SU-DHL-6 (cell line): ENCODE measurements at regions not wholly inside any gene's neighbourhood (a gene's known extent, or its start where the extent isn't known, plus 50 kb on each side); places are given as distances from the start of the nearest gene placed in this dataset.
A peak's percentile ranks its signal among the peaks of the same experiment; 100 is the strongest.

Experiments used
- H2AFZ ChIP-seq: fragments of 200-600 bp; sonication (generic); 2 replicates; pipeline ENCODE4 v1.6.1; 2014; ENCODE audit warnings: low read depth, mild to moderate bottlenecking, moderate library complexity, mixed read lengths, antibody characterized with exemption, low read length; ENCODE audit not compliant: severe bottlenecking
- H3F3A ChIP-seq: fragments of 200-600 bp; shearing (Covaris generic); 2 replicates; pipeline ENCODE4 v1.6.0; 2016; ENCODE audit warnings: antibody characterized with exemption, mild to moderate bottlenecking; ENCODE audit not compliant: insufficient read depth
- H3K27ac ChIP-seq: fragments of 200-600 bp; sonication (generic); 2 replicates; pipeline ENCODE4 v1.5.1; 2016; ENCODE audit warnings: low read depth, mild to moderate bottlenecking, low read length, moderate library complexity, mixed read lengths
- H3K27me3 ChIP-seq: fragments of 200-600 bp; sonication (generic), shearing (Covaris generic); 2 replicates; pipeline ENCODE4 v1.6.0; 2014; ENCODE audit warnings: mild to moderate bottlenecking, low read length
- H3K36me3 ChIP-seq: fragments of 200-600 bp; sonication (generic); 2 replicates; pipeline ENCODE4 v1.6.1; 2014; ENCODE audit warnings: mild to moderate bottlenecking, low read length, mixed read lengths
- H3K4me2 ChIP-seq: fragments of 300-600, 200-600 bp; shearing (Covaris generic), sonication (generic); 2 replicates; pipeline ENCODE4 v1.6.0; 2014; ENCODE audit warnings: low read length, low read depth, mild to moderate bottlenecking; ENCODE audit not compliant: poor library complexity, severe bottlenecking
- H3K4me3 ChIP-seq: fragments of 200-600 bp; sonication (generic); 2 replicates; pipeline ENCODE4 v1.5.1; 2014; ENCODE audit warnings: antibody characterized with exemption, low read length, mild to moderate bottlenecking, mixed read lengths; ENCODE audit not compliant: insufficient read depth, poor library complexity, severe bottlenecking
- H3K79me2 ChIP-seq: fragments of 200-600 bp; sonication (generic); 2 replicates; pipeline ENCODE4 v1.6.1; 2014; ENCODE audit warnings: mild to moderate bottlenecking, low read length, moderate library complexity; ENCODE audit not compliant: insufficient read depth
- H3K9ac ChIP-seq: fragments of 200-600 bp; sonication (generic); 2 replicates; pipeline ENCODE4 v1.7.0; 2014; ENCODE audit warnings: mild to moderate bottlenecking, low read length
- H3K9me2 ChIP-seq: fragments of 200-600 bp; sonication (generic); replicated peaks from 2 replicates; pipeline ENCODE4 v1.6.1; 2014; ENCODE audit warnings: low read length; ENCODE audit not compliant: insufficient read depth
- H3K9me3 ChIP-seq: fragments of 200-600 bp; sonication (generic); 2 replicates; pipeline ENCODE4 v1.6.1; 2014; ENCODE audit warnings: low read length, mixed read lengths; ENCODE audit not compliant: insufficient read depth
- H4K20me1 ChIP-seq: fragments of 200-600 bp; sonication (generic); 2 replicates; pipeline ENCODE4 v1.6.1; 2014; ENCODE audit warnings: low read depth, mild to moderate bottlenecking, antibody characterized with exemption, low read length, moderate library complexity, mixed read lengths
- CTCF ChIP-seq: fragments of 200-600 bp; sonication (generic); IDR thresholded peaks from one replicate; pipeline ENCODE4 v1.5.1; 2017; ENCODE audit warnings: antibody characterized with exemption, mild to moderate bottlenecking, low read length, moderate library complexity; ENCODE audit not compliant: insufficient read depth, poor library complexity, severe bottlenecking
- EZH2phosphoT487 ChIP-seq: fragments of 200-600 bp; sonication (generic), shearing (Covaris generic); conservative IDR thresholded peaks from 2 replicates; pipeline ENCODE4 v1.6.1; 2018; ENCODE audit warnings: mild to moderate bottlenecking, antibody characterized with exemption, low read length, moderate library complexity, mixed read lengths

- Histone ChIP-seq H3K79me2 (no peaks in the 10 kb centered on the region), H3K36me3 (no peaks in the 10 kb centered on the region), H2AFZ (no peak overlapping the region), H3K4me2 (no peak overlapping the region), H3F3A (no peaks in the 10 kb centered on the region), H4K20me1 (no peaks in the 10 kb centered on the region), H3K27ac (no peak overlapping the region), H3K9ac (no peak overlapping the region), H3K9me3 (no peaks in the 10 kb centered on the region), H3K27me3 (no peaks in the 10 kb centered on the region), H3K4me3 (no peak overlapping the region), H3K9me2 (no peaks in the 10 kb centered on the region)
- TF ChIP-seq CTCF (no peak), EZH2phosphoT487 (no peak)
These were observed 134.3 kb downstream of the ZNF664 start for GRCh38 chr12:124107351-124107750.

- Histone ChIP-seq H3K27me3 (no peaks in the 10 kb centered on the region), H3K27ac (no peak overlapping the region), H3K4me3 (no peak overlapping the region)
These were observed 136.7 kb downstream of the ZNF664 start for GRCh38 chr12:124109760-124110159.

GRCh38 chr12:124110372-124110883 lies 137.4 kb downstream of the ZNF664 start:
- H3K36me3 ChIP-seq, result no peaks in the 10 kb centered on the region
- no peak for TF ChIP-seq EZH2phosphoT487
- TF ChIP-seq CTCF, result no peak
- no peaks in the 10 kb centered on the region for H3K79me2 ChIP-seq
- H3K4me3 ChIP-seq, result no peak overlapping the region
- H3K9me2 ChIP-seq, result no peaks in the 10 kb centered on the region
- no peaks in the 10 kb centered on the region for H4K20me1 ChIP-seq
- no peaks in the 10 kb centered on the region for H3K27me3 ChIP-seq
- no peak overlapping the region for H3K27ac ChIP-seq
- H3K9me3 ChIP-seq, result no peaks in the 10 kb centered on the region
- H3F3A ChIP-seq, result no peaks in the 10 kb centered on the region
- no peak overlapping the region for H3K9ac ChIP-seq
- H3K4me2 ChIP-seq, result no peak overlapping the region
- peak overlapping the region; percentile 46 for H2AFZ ChIP-seq

More at GRCh38 chr12:124109760-124110159, 136.7 kb downstream of the ZNF664 start:
- no peak overlapping the region for H3K9ac ChIP-seq
- peak overlapping the region; percentile 10 for H3K4me2 ChIP-seq
- no peaks in the 10 kb centered on the region for H3K9me3 ChIP-seq
- peak overlapping the region; percentile 46 for H2AFZ ChIP-seq
- no peaks in the 10 kb centered on the region for H3K79me2 ChIP-seq
- no peaks in the 10 kb centered on the region for H3F3A ChIP-seq
- no peak for TF ChIP-seq CTCF
- no peak for TF ChIP-seq EZH2phosphoT487
- no peaks in the 10 kb centered on the region for H3K36me3 ChIP-seq
- H4K20me1 ChIP-seq, result no peaks in the 10 kb centered on the region
- H3K9me2 ChIP-seq, result no peaks in the 10 kb centered on the region
